ENCODE measurements at regions not wholly inside any gene's neighbourhood (a gene's known extent, or its start where the extent isn't known, plus 50 kb on each side); places are given as distances from the start of the nearest gene placed in this dataset.

DNA sequence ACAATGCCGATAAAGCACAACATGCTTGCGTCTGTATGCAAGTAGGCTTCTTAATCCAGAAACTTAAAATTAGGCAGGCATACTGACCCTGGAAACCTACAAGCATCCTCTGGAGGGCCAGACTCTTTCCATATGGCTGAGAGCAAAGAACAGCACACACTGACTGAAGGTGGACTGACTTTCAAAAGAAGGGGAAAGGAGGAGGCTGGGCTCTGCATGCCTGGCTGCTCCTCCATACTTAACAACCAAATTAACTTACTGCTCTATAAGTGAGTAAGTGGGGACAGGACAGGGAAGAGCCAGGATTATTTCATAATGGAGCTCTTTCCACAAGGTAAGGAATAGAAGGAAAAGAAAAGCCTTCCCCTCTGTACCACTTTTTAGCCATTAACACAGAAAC, 55.9 kb upstream of the ATP8A1 start:
- Histone ChIP-seq H3K27me3 (ENCODE audit: control insufficient read depth, insufficient read depth, low read length) (no peaks in the 10 kb centered on the region), H3K4me1 (ENCODE audit: control insufficient read depth in 2 of 3, insufficient read depth in 2 of 3, low read depth in 1 of 3, low read length in 3 of 3) (no peaks in the 10 kb centered on the region), H3K36me3 (ENCODE audit: control insufficient read depth in 2 of 3, insufficient read depth in 3 of 3, low read length in 3 of 3) (no peaks in the 10 kb centered on the region), H3K27ac (ENCODE audit: low read depth in 2 of 2, low read length in 2 of 2) (no peak overlapping the region), H3K9ac (ENCODE audit: low read length in 3 of 3) (no peak overlapping the region), H3K4me3 (ENCODE audit: low read length in 3 of 3) (no peak overlapping the region), H3K9me3 (ENCODE audit: control insufficient read depth in 2 of 3, insufficient read depth in 1 of 3, low read length in 3 of 3) (no peaks in the 10 kb centered on the region)
- FAIRE-seq: no peak
- TF ChIP-seq, protein P1, sequence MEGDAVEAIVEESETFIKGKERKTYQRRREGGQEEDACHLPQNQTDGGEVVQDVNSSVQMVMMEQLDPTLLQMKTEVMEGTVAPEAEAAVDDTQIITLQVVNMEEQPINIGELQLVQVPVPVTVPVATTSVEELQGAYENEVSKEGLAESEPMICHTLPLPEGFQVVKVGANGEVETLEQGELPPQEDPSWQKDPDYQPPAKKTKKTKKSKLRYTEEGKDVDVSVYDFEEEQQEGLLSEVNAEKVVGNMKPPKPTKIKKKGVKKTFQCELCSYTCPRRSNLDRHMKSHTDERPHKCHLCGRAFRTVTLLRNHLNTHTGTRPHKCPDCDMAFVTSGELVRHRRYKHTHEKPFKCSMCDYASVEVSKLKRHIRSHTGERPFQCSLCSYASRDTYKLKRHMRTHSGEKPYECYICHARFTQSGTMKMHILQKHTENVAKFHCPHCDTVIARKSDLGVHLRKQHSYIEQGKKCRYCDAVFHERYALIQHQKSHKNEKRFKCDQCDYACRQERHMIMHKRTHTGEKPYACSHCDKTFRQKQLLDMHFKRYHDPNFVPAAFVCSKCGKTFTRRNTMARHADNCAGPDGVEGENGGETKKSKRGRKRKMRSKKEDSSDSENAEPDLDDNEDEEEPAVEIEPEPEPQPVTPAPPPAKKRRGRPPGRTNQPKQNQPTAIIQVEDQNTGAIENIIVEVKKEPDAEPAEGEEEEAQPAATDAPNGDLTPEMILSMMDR (IDR thresholded peaks at IDR 0.05; ENCODE audit: borderline replicate concordance, extremely low read depth, insufficient read depth): no peak
- DNase-seq: no peak
- intact Hi-C loops (cut with DNase I): no loop called here

DNA sequence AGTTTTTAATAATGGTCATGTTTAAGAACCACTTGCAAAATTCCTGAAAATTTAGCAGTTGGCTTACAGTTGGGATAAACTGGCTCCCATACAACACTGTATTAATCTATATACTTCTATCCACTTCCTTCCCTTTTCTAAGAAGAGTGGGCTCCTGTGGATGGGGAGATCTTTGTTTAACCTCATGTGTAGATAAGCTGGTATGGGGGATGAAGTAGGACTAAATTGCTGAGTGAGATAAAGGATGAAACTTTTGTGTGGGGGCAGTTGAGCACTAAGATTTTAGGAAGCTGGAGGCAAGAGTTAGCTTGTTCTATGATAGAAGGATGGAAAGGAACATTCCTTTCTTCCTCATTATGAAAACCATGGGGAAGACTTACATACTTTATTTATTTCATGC, 54.6 kb upstream of the ATP8A1 start:
- Histone ChIP-seq H3K4me1 (ENCODE audit: control insufficient read depth in 2 of 3, insufficient read depth in 2 of 3, low read depth in 1 of 3, low read length in 3 of 3) (no peaks in the 10 kb centered on the region), H3K27ac (ENCODE audit: low read depth in 2 of 2, low read length in 2 of 2) (no peak overlapping the region), H3K36me3 (ENCODE audit: control insufficient read depth in 2 of 3, insufficient read depth in 3 of 3, low read length in 3 of 3) (no peaks in the 10 kb centered on the region), H3K4me3 (ENCODE audit: low read length in 3 of 3) (no peak overlapping the region), H3K9me3 (ENCODE audit: control insufficient read depth in 2 of 3, insufficient read depth in 1 of 3, low read length in 3 of 3) (no peaks in the 10 kb centered on the region), H3K9ac (ENCODE audit: low read length in 3 of 3) (no peak overlapping the region), H3K27me3 (ENCODE audit: control insufficient read depth, insufficient read depth, low read length) (no peaks in the 10 kb centered on the region)
- FAIRE-seq (no peak), DNase-seq (no peak)
- intact Hi-C loops (cut with DNase I): no loop called here
- TF ChIP-seq, protein P1 (IDR thresholded peaks at IDR 0.05; ENCODE audit: borderline replicate concordance, extremely low read depth, insufficient read depth): no peak

GRCh38 chr4:42710761-42711160, 53.9 kb upstream of the ATP8A1 start:
- intact Hi-C loops (cut with DNase I): no loop called here
- TF ChIP-seq, protein P1 (IDR thresholded peaks at IDR 0.05; ENCODE audit: borderline replicate concordance, extremely low read depth, insufficient read depth): no peak
- no peaks in the 10 kb centered on the region for H3K9me3 ChIP-seq (ENCODE audit: control insufficient read depth in 2 of 3, insufficient read depth in 1 of 3, low read length in 3 of 3)
- H3K36me3 ChIP-seq (ENCODE audit: control insufficient read depth in 2 of 3, insufficient read depth in 3 of 3, low read length in 3 of 3): no peaks in the 10 kb centered on the region
- no peaks in the 10 kb centered on the region for H3K4me1 ChIP-seq (ENCODE audit: control insufficient read depth in 2 of 3, insufficient read depth in 2 of 3, low read depth in 1 of 3, low read length in 3 of 3)
- no peak overlapping the region for H3K9ac ChIP-seq (ENCODE audit: low read length in 3 of 3)
- FAIRE-seq: no peak
- no peak overlapping the region for H3K27ac ChIP-seq (ENCODE audit: low read depth in 2 of 2, low read length in 2 of 2)
- H3K4me3 ChIP-seq (ENCODE audit: low read length in 3 of 3): no peak overlapping the region
- no peaks in the 10 kb centered on the region for H3K27me3 ChIP-seq (ENCODE audit: control insufficient read depth, insufficient read depth, low read length)
- DNase-seq: no peak

GRCh38 chr4:42710329-42710728, 53.4 kb upstream of the ATP8A1 start:
- H3K27me3 ChIP-seq (ENCODE audit: control insufficient read depth, insufficient read depth, low read length): no peaks in the 10 kb centered on the region
- H3K36me3 ChIP-seq (ENCODE audit: control insufficient read depth in 2 of 3, insufficient read depth in 3 of 3, low read length in 3 of 3): no peaks in the 10 kb centered on the region
- H3K4me3 ChIP-seq (ENCODE audit: low read length in 3 of 3): no peak overlapping the region
- FAIRE-seq (no peak), DNase-seq (peak in 1 of 5 donors; percentile 10)
- H3K27ac ChIP-seq (ENCODE audit: low read depth in 2 of 2, low read length in 2 of 2): no peak overlapping the region
- no peaks in the 10 kb centered on the region for H3K9me3 ChIP-seq (ENCODE audit: control insufficient read depth in 2 of 3, insufficient read depth in 1 of 3, low read length in 3 of 3)
- intact Hi-C loops (cut with DNase I): no loop called here
- H3K4me1 ChIP-seq (ENCODE audit: control insufficient read depth in 2 of 3, insufficient read depth in 2 of 3, low read depth in 1 of 3, low read length in 3 of 3): no peaks in the 10 kb centered on the region
- no peak overlapping the region for H3K9ac ChIP-seq (ENCODE audit: low read length in 3 of 3)
- TF ChIP-seq, protein P1 (IDR thresholded peaks at IDR 0.05; ENCODE audit: borderline replicate concordance, extremely low read depth, insufficient read depth): no peak

All from kidney (tissue), 13 donors.